NCI-H2107 treated with DMSO at 0.1 percent for 48 hours (cell line): ENCODE measurements at regions not wholly inside any gene's neighbourhood (a gene's known extent, or its start where the extent isn't known, plus 50 kb on each side); places are given as distances from the start of the nearest gene placed in this dataset.

ENCODE experiments used
- DNase-seq: peaks from one replicate; lab custom pipeline; 2025; ENCODE audit not compliant: unreplicated experiment; lab: John Stamatoyannopoulos, UW

- DNase-seq, result no peak
Measured at GRCh38 chr5:2193542-2194235, 311.0 kb upstream of the IRX4 start.

GRCh38 chr5:2193142-2193541 is 310.4 kb upstream of the IRX4 start:
- DNase-seq, result no peak

DNA sequence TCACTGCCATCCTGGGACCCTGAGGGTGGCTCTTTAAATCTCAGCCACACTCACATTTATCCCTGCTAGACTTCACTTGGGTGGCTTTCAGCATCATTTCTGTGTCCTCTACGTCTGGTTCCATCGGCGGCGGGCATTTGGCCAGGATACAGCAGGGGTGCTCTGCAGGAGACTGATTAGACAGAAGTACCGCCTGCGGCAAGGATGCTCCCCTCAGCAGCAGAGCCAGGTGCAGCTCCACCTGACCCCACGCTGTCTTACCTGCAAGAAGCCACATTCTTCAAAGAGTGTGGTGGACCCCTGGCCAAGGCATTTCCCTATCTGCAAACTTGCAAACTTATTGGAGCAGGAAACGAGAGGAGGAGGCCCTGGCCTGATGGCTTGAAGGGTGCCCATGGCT is 309.8 kb upstream of the IRX4 start:
- DNase-seq, result no peak

DNA sequence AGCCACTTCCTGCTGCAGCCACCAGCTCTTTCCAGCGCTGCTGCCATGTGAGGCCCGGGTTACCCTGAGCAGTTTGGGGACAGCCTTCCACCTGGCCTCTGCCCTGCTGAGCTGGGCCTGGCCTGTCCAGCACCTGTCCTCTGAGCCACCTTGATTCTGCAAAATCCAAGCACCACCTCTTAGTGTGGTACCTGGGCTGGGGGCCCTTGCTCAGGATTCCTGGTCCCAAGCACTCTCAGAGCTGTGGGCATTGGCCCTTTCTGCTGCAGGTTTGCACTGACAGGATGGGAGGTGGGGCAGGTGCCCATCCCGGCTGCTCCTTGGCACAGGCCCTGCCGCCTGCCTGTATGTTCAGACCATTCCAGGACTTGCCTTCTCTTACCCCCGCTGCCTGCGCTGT is 309.2 kb upstream of the IRX4 start:
- no peak for DNase-seq

GRCh38 chr5:2190549-2190948 is 307.8 kb upstream of the IRX4 start:
- DNase-seq, result no peak

DNA sequence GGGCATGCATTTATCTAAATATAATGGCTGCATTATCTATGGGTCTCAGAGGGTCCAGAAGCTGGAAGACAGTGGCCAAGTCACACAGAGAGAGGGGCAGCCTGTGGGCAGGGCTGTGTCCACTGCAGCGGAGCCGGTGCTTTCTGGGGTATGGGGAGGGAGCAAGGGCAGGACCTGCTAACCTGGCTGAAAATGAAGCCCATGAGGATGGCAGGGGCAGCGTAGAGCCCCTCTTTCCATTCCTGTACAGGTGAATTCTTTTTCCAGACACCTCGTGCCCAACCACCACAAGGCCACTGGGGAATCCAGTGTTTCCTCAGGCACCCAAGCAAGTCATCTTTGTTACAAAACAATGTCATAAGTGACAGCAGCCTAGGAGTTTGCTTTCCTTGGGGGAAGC is 305.9 kb upstream of the IRX4 start:
- no peak for DNase-seq

DNA sequence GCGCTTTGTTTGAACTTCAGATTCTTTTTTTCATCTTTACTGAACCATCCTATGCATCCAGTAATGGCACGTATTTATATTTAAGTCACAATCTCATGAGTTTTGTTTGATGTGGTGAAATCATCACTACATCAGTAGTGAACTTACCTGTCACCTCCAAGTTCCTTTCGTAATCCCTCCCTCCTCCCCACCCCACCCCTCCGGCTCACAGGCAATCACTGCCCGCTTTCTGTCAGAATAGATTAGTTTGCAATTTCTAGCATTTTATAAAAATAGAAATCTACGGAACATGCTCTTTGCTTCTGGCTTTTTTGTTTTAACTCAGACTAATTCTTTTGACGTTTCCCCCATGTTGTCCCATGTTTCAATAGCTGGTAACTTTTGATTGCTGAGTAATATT is 305.4 kb upstream of the IRX4 start:
- DNase-seq, result no peak

GRCh38 chr5:2187687-2188086 is 305.0 kb upstream of the IRX4 start:
- no peak for DNase-seq

DNA sequence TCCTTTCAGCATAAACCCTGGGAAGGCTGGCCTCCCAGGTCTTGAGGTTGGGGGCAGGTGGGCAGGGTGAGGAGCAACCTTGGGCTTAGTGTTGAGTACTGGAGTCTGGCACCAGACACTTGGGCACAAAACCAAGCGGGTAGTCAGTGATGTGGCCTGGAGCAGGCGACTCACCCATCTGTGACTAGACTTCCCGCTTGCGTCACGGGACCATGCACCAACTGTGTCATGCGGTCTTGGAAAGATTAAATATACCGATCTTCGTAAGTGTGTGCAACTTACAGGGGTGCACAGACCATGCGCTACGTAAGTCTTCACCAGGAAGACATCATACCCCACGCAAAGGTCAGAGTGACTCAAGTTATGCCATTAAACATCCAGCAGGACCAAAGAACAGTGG is 304.4 kb upstream of the IRX4 start:
- no peak for DNase-seq

DNA sequence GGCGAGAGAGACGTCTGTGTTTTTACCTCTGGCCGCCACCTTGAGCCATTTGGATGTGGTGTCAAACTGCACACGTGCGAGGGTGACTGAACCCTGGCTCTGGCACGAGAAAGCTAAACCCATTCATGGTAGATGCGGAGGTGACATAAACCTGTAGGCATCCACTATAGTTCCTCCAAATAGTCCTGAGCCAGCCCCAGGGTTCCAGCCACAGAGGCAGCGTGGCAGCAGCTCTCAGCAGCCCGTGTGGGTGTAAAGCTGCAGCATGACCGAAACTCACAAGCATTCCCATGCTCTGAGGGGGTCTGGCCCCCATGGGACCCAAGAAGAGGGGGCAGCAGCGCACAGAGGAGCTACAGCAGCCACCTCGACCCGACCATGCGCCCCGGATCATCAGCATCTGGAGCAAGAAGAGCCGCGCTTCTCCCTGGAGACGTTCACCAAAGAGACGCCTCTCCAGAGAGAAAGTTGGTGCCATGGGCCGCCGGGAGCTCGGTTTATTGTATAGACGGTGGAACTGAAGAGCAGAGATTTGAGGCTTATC is 303.8 kb upstream of the IRX4 start:
- no peak for DNase-seq

DNA sequence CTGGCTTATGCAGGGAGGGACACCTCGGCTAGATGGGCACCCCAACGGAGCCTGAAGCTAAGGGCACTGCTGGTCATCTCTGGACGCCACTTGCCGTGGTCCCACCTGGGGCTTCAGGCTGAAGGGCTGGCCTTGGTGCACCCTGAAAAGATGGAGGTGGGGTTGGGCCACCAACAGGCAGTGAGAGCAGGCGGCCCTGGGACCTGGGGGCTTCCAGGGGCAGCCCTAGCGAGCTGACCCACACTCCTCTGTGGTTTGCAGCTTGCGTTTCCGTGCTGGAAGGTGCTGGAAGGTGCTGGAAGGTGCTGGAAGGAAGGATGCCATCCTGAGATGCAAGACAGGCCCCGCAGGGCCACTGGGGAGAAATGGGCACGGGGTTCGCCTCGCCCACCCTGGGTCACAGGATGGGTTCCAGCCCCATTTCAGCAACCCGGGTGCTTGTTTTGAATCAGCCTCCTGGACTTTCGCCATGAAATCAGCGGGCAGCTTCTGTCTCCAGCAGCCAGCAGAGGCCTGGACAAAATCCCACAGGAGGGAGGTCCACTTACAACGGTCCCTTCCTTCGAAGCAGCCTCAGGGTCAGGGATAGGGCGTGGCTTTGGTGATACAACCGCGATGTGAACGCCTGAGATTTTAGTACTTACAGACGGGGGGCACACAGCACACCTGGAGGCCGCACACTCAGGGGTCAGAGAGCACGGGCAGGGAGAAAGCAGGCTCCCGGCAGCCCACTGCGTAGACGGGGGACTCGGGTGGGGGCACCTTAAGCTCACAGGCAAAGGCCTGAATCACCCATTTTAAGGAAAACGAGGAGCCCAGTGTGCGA is 303.1 kb upstream of the IRX4 start:
- DNase-seq, result no peak

- no peak for DNase-seq
Measured at GRCh38 chr5:2184563-2185540, 302.1 kb upstream of the IRX4 start.

GRCh38 chr5:2184026-2184366 is 301.3 kb upstream of the IRX4 start:
- DNase-seq, result no peak

DNA sequence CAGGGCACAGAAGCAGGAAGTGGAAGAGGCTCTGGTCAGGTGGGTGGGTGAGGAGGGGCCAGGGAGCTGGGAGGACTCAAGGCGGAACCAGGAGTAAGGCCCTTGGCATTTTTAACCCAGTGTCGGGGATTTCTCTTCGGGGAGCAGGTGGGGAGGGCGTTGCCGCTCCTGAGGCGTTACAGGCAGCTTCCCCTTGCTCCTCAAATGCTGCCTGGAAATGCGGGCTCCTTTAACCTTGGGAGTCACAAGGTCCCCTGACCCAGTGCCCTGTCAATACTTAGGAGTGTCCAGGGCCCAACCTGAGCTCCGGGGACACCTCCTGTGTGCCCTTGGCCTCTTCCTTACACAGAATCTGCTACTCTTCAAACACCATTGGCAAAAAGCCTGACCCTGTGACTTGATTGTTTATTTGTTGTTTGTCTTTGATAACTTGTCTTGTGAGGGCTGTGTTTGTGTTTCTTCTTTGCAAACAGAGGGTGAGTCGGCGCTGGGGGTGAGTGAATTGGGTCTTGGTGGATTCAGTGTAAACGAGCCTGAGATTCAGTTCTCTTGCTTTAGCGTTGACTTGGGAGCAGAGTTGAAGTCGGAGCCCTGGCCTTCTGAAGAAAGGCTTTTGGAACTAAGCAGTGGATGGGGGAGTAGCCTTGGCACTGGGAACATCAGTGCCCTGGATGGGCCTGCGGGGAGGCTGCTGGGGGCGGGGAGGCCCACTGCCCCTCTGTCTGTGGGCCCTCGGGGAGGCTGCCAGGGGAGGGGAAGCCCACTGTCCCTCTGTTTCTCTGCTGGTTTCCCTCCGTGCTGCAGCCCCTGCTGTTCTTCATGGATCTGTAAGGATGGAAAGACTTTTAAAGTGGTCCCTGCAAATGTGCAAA is 300.7 kb upstream of the IRX4 start:
- DNase-seq, result no peak

DNA sequence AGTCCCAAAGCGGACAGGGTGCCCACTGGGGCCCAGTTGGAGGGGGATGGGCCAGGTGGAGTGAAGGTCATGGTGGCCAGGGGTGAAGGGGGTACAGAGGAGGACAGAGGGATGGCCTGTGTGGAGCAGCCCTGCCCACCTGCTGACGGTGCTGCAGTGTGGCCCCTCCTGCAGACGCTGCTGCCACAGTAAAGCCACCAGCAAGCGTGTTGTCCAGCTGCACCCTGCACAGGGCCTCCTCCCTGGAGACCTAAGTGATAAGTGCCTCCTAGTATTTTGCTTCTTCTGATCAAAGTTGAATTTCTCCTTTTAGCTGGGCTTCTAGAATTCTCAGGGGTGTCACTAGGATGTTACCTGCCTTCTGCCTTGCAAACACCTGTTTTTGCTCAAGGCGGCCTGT is 299.3 kb upstream of the IRX4 start:
- no peak for DNase-seq

- DNase-seq, result no peak
Measured at GRCh38 chr5:2181557-2181956, 298.8 kb upstream of the IRX4 start.

- DNase-seq, result no peak
Measured at GRCh38 chr5:2181149-2181548, 298.4 kb upstream of the IRX4 start.

DNA sequence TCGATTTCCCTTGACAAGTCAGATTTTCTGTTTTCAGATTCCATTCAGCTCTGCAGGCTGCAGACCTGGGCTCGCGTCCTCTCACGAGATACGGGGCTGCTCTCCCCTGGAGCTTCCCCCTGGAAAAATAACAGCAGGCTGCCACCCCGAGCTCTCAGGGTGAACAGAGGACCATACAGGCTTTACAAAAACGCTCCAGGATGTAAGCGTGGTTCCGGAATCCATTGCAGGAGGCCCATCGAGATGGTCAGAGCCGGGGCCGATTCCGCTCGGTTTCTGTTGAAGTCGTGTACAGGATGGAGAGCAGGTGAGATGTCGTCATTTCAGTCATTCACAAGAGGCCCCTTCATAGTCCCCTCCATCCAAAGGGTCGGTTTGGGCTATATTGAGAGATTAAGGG is 297.7 kb upstream of the IRX4 start:
- DNase-seq, result no peak

GRCh38 chr5:2179861-2180260 is 297.1 kb upstream of the IRX4 start:
- no peak for DNase-seq

- no peak for DNase-seq
Measured at GRCh38 chr5:2178528-2178927, 295.8 kb upstream of the IRX4 start.
